ENCODE measurements at regions not wholly inside any gene's neighbourhood (a gene's known extent, or its start where the extent isn't known, plus 50 kb on each side); places are given as distances from the start of the nearest gene placed in this dataset.

DNA sequence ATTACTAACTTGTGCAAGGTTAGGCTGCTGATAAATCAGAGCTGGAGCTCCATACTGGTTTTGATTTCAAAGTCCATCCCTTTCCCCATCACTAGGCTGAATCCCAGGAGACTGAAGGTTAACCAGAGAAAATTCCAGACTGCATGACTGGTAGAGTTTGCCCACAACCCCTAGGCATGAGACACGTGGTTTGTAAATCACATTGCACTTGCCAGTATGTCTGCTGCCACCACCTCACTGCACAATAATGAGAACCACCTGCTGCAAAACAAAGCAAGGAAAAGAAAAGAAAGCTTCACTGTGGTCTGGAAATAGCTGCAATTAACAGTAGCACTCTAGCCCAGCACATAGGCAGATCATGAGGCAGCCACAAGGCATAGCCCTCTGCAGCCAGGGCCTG lies 67.6 kb upstream of the NTM start:
- no peaks in the 10 kb centered on the region for H4K20me1 ChIP-seq (ENCODE audit: control insufficient read depth, insufficient read depth)
- no peak for TF ChIP-seq TARDBP (IDR thresholded peaks at IDR 0.05; ENCODE audit: borderline replicate concordance)
- TF ChIP-seq, protein P1, sequence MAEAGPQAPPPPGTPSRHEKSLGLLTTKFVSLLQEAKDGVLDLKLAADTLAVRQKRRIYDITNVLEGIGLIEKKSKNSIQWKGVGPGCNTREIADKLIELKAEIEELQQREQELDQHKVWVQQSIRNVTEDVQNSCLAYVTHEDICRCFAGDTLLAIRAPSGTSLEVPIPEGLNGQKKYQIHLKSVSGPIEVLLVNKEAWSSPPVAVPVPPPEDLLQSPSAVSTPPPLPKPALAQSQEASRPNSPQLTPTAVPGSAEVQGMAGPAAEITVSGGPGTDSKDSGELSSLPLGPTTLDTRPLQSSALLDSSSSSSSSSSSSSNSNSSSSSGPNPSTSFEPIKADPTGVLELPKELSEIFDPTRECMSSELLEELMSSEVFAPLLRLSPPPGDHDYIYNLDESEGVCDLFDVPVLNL (IDR thresholded peaks at IDR 0.05; ENCODE audit: low read depth, low read length) = no peak
- no peak for TF ChIP-seq CBX3 (IDR thresholded peaks at IDR 0.05; ENCODE audit: borderline replicate concordance, low read depth)
- no peak for TF ChIP-seq SIN3A (IDR thresholded peaks at IDR 0.05; ENCODE audit: low read depth, low read length)
- no peak for TF ChIP-seq NFXL1 (IDR thresholded peaks at IDR 0.05; ENCODE audit: borderline replicate concordance)
- no peak for TF ChIP-seq JUNB (IDR thresholded peaks at IDR 0.05)
- no peak for TF ChIP-seq HDGF (IDR thresholded peaks at IDR 0.05)
- no peak for TF ChIP-seq WRNIP1 (IDR thresholded peaks at IDR 0.05; ENCODE audit: borderline replicate concordance, low read depth, low read length)
- TF ChIP-seq SP1 (IDR thresholded peaks at IDR 0.05; ENCODE audit: low read depth, low read length) = no peak
- TF ChIP-seq, protein P2, sequence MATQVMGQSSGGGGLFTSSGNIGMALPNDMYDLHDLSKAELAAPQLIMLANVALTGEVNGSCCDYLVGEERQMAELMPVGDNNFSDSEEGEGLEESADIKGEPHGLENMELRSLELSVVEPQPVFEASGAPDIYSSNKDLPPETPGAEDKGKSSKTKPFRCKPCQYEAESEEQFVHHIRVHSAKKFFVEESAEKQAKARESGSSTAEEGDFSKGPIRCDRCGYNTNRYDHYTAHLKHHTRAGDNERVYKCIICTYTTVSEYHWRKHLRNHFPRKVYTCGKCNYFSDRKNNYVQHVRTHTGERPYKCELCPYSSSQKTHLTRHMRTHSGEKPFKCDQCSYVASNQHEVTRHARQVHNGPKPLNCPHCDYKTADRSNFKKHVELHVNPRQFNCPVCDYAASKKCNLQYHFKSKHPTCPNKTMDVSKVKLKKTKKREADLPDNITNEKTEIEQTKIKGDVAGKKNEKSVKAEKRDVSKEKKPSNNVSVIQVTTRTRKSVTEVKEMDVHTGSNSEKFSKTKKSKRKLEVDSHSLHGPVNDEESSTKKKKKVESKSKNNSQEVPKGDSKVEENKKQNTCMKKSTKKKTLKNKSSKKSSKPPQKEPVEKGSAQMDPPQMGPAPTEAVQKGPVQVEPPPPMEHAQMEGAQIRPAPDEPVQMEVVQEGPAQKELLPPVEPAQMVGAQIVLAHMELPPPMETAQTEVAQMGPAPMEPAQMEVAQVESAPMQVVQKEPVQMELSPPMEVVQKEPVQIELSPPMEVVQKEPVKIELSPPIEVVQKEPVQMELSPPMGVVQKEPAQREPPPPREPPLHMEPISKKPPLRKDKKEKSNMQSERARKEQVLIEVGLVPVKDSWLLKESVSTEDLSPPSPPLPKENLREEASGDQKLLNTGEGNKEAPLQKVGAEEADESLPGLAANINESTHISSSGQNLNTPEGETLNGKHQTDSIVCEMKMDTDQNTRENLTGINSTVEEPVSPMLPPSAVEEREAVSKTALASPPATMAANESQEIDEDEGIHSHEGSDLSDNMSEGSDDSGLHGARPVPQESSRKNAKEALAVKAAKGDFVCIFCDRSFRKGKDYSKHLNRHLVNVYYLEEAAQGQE (IDR thresholded peaks at IDR 0.05; ENCODE audit: low read depth, low read length) = no peak
- no peak for TF ChIP-seq CEBPB (IDR thresholded peaks at IDR 0.05; ENCODE audit: borderline replicate concordance in 1 of 2, low read depth in 2 of 2, low read length in 2 of 2)
- TF ChIP-seq ESRRA (IDR thresholded peaks at IDR 0.05; ENCODE audit: low read length) = no peak
- TF ChIP-seq ZNF622 (IDR thresholded peaks at IDR 0.05) = no peak
- no peak for TF ChIP-seq TCF7 (IDR thresholded peaks at IDR 0.05; ENCODE audit: borderline replicate concordance)
- no peak for TF ChIP-seq NR2C1 (IDR thresholded peaks at IDR 0.05)
- no peak for TF ChIP-seq POLR2A (IDR thresholded peaks at IDR 0.05; ENCODE audit: low read depth, low read length)
- TF ChIP-seq STAT3 (IDR thresholded peaks at IDR 0.05; ENCODE audit: low read depth, low read length) = no peak
- no peak for TF ChIP-seq SMAD5 (IDR thresholded peaks at IDR 0.05; ENCODE audit: low read depth)
- no peaks in the 10 kb centered on the region for H3K4me1 ChIP-seq (ENCODE audit: control insufficient read depth, insufficient read depth, low read length)
- H3K4me3 ChIP-seq = no peak overlapping the region
- ChIA-PET POLR2A (no interaction called here), CTCF (no interaction called here), SMC1A (ENCODE audit: uncharacterized antibody, unreplicated experiment) (no interaction called here), RAD21 (ENCODE audit: unreplicated experiment) (no interaction called here)
- 9% methylated on average over 1 of the region's 1 CpG for WGBS (ENCODE audit: insufficient coverage, insufficient replicate concordance, low lambda C conversion rate, missing lambda C conversion rate)
- H3K9me3 ChIP-seq (replicated peaks; ENCODE audit: control insufficient read depth, insufficient read depth, low read length) = no peaks in the 10 kb centered on the region
- no peaks in the 10 kb centered on the region for H3K79me2 ChIP-seq (ENCODE audit: control insufficient read depth, insufficient read depth, low read length)
- ATAC-seq (no peak), DNase-seq (ENCODE audit: low read depth, low spot score) (no peak), FAIRE-seq (no peak)
- in situ Hi-C loops (cut with MboI) (no loop called here), intact Hi-C loops (cut with micrococcal nuclease; ENCODE audit: unreplicated experiment) (no loop called here)
- BruUV-seq (replicated peaks) = no TSS peak
- peaks cover 0 to 2% of the 10 kb centered on the region in 2 experiments; a peak in 2 of 4 replicates for H3K27me3 ChIP-seq (replicated peaks in 1 of 2; ENCODE audit: control insufficient read depth in 2 of 2, insufficient read depth in 2 of 2, low read length in 1 of 2)
- H3K36me3 ChIP-seq (ENCODE audit: control insufficient read depth in 2 of 2, insufficient read depth in 2 of 2, low read length in 1 of 2) = no peaks in the 10 kb centered on the region
- no peak overlapping the region for H3K4me2 ChIP-seq (ENCODE audit: control insufficient read depth, insufficient read depth)
- no peak overlapping the region for H2AFZ ChIP-seq (ENCODE audit: control insufficient read depth, low read depth, low read length)
- no peak overlapping the region for H3K27ac ChIP-seq (ENCODE audit: control insufficient read depth, insufficient read depth)
- no peak overlapping the region for H3K9ac ChIP-seq (ENCODE audit: control insufficient read depth, insufficient read depth, low read length)

Data from GM12878 (cell line).